Thymus (tissue), 11 donors: ENCODE measurements at regions not wholly inside any gene's neighbourhood (a gene's known extent, or its start where the extent isn't known, plus 50 kb on each side); places are given as distances from the start of the nearest gene placed in this dataset.

Experiments
- DNase-seq, 9 donors: peaks; one replicate each; pipeline ENCODE4 v3.0.0-alpha.2; 2013; ENCODE audit warnings: low spot score in 9 of 9, low read depth in 6 of 9, missing footprints in 1 of 9
- H3K27ac ChIP-seq, 2 donors: one replicate each; pipeline ENCODE4 v1.5.1; 2013; ENCODE audit warnings: control low read depth in 1 of 2, low read depth in 1 of 2, low read length in 1 of 2, mild to moderate bottlenecking in 1 of 2, moderate library complexity in 1 of 2
- H3K27me3 ChIP-seq, 2 donors: one replicate each; pipeline ENCODE4 v1.5.1; 2013; ENCODE audit warnings: low read length in 1 of 2; ENCODE audit not compliant: control insufficient read depth in 2 of 2, insufficient read depth in 1 of 2
- H3K36me3 ChIP-seq, 2 donors: one replicate each; pipeline ENCODE4 v1.5.1; 2013; ENCODE audit warnings: low read length in 1 of 2, mild to moderate bottlenecking in 1 of 2, moderate library complexity in 1 of 2; ENCODE audit not compliant: control insufficient read depth in 2 of 2, insufficient read depth in 2 of 2
- H3K4me1 ChIP-seq, 2 donors: one replicate each; pipeline ENCODE4 v1.5.1; 2013; ENCODE audit warnings: low read length in 2 of 2; ENCODE audit not compliant: control insufficient read depth in 2 of 2, insufficient read depth in 2 of 2
- H3K4me3 ChIP-seq, 2 donors: one replicate each; pipeline ENCODE4 v1.5.1; 2013; ENCODE audit warnings: low read length in 2 of 2, control low read depth in 1 of 2, mild to moderate bottlenecking in 1 of 2
- H3K9me3 ChIP-seq, 2 donors: one replicate each; pipeline ENCODE4 v1.5.1; 2013; ENCODE audit warnings: low read length in 1 of 2, mild to moderate bottlenecking in 1 of 2; ENCODE audit not compliant: control insufficient read depth in 2 of 2, insufficient read depth in 1 of 2
- WGBS: extraction: QIAGEN DNeasy Blood & Tissue Kit; methylation state at CpG from one replicate; pipeline ENCODE4 v1.1.7; 2013; 5-methylcytosine and 5-hydroxymethylcytosine counted together
- donor health status: healthy.

GRCh38 chr18:47627030-47627429 lies 303.4 kb downstream of the SMAD2 start:
- DNase-seq: no peak
- 75% methylated on average over 3 of the region's 3 CpGs for WGBS
- Histone ChIP-seq H3K4me1 (no peaks in the 10 kb centered on the region), H3K9me3 (no peaks in the 10 kb centered on the region), H3K4me3 (no peak overlapping the region), H3K36me3 (no peaks in the 10 kb centered on the region), H3K27ac (no peak overlapping the region), H3K27me3 (no peaks in the 10 kb centered on the region)

- no peak for DNase-seq
- Histone ChIP-seq H3K9me3 (no peaks in the 10 kb centered on the region), H3K27me3 (no peaks in the 10 kb centered on the region), H3K4me1 (no peaks in the 10 kb centered on the region), H3K36me3 (no peaks in the 10 kb centered on the region), H3K4me3 (no peak overlapping the region), H3K27ac (no peak overlapping the region)
- 95% methylated on average over 3 of the region's 3 CpGs for WGBS
Measured at GRCh38 chr18:47619771-47620448, 310.5 kb downstream of the SMAD2 start.

- WGBS: 98% methylated on average over 3 of the region's 3 CpGs
- Histone ChIP-seq H3K4me3 (no peak overlapping the region), H3K27me3 (no peaks in the 10 kb centered on the region)
Measured at GRCh38 chr18:47618758-47619157, 311.7 kb downstream of the SMAD2 start.

GRCh38 chr18:47615043-47615442 lies 315.4 kb downstream of the SMAD2 start:
- no peak overlapping the region for H3K27ac ChIP-seq
- no peak for DNase-seq
- 80% methylated on average over 2 of the region's 2 CpGs for WGBS

More at GRCh38 chr18:47618758-47619157, 311.7 kb downstream of the SMAD2 start:
- Histone ChIP-seq H3K4me1 (no peaks in the 10 kb centered on the region), H3K9me3 (no peaks in the 10 kb centered on the region), H3K27ac (no peak overlapping the region), H3K36me3 (no peaks in the 10 kb centered on the region)
- DNase-seq: no peak

GRCh38 chr18:47613929-47614328 lies 316.5 kb downstream of the SMAD2 start:
- Histone ChIP-seq H3K27ac (no peak overlapping the region), H3K36me3 (no peaks in the 10 kb centered on the region), H3K27me3 (no peaks in the 10 kb centered on the region), H3K4me3 (no peak overlapping the region), H3K9me3 (no peaks in the 10 kb centered on the region), H3K4me1 (no peaks in the 10 kb centered on the region)
- no peak for DNase-seq

More at GRCh38 chr18:47615043-47615442, 315.4 kb downstream of the SMAD2 start:
- no peak overlapping the region for H3K4me3 ChIP-seq
- H3K4me1 ChIP-seq: no peaks in the 10 kb centered on the region
- H3K27me3 ChIP-seq: no peaks in the 10 kb centered on the region
- no peaks in the 10 kb centered on the region for H3K9me3 ChIP-seq
- H3K36me3 ChIP-seq: no peaks in the 10 kb centered on the region

GRCh38 chr18:47611649-47612048 lies 318.8 kb downstream of the SMAD2 start:
- DNase-seq: no peak
- Histone ChIP-seq H3K9me3 (no peaks in the 10 kb centered on the region), H3K36me3 (no peaks in the 10 kb centered on the region), H3K4me1 (no peaks in the 10 kb centered on the region), H3K27ac (no peak overlapping the region), H3K27me3 (no peaks in the 10 kb centered on the region), H3K4me3 (no peak overlapping the region)
- 57% methylated on average over 3 of the region's 3 CpGs for WGBS

GRCh38 chr18:47606526-47606925 lies 323.9 kb downstream of the SMAD2 start:
- H3K27ac ChIP-seq: no peak overlapping the region
- no peaks in the 10 kb centered on the region for H3K36me3 ChIP-seq
- no peak overlapping the region for H3K4me3 ChIP-seq
- no peaks in the 10 kb centered on the region for H3K9me3 ChIP-seq
- H3K27me3 ChIP-seq: no peaks in the 10 kb centered on the region
- H3K4me1 ChIP-seq: no peaks in the 10 kb centered on the region
- WGBS: 83% methylated on average over 5 of the region's 5 CpGs
- DNase-seq: no peak

GRCh38 chr18:47605093-47605492 lies 325.4 kb downstream of the SMAD2 start:
- Histone ChIP-seq H3K27me3 (no peaks in the 10 kb centered on the region), H3K36me3 (no peaks in the 10 kb centered on the region), H3K4me1 (no peaks in the 10 kb centered on the region), H3K9me3 (no peaks in the 10 kb centered on the region), H3K27ac (no peak overlapping the region), H3K4me3 (no peak overlapping the region)
- DNase-seq: no peak
- WGBS: 9% methylated on average over 1 of the region's 1 CpG

GRCh38 chr18:47604021-47604420 lies 326.4 kb downstream of the SMAD2 start:
- H3K36me3 ChIP-seq: no peaks in the 10 kb centered on the region
- H3K27me3 ChIP-seq: no peaks in the 10 kb centered on the region
- no peaks in the 10 kb centered on the region for H3K9me3 ChIP-seq
- 93% methylated on average over 5 of the region's 5 CpGs for WGBS
- H3K27ac ChIP-seq: no peak overlapping the region
- no peak for DNase-seq
- H3K4me3 ChIP-seq: no peak overlapping the region
- H3K4me1 ChIP-seq: no peaks in the 10 kb centered on the region
